ENCODE measurements at regions not wholly inside any gene's neighbourhood (a gene's known extent, or its start where the extent isn't known, plus 50 kb on each side); places are given as distances from the start of the nearest gene placed in this dataset.

DNA sequence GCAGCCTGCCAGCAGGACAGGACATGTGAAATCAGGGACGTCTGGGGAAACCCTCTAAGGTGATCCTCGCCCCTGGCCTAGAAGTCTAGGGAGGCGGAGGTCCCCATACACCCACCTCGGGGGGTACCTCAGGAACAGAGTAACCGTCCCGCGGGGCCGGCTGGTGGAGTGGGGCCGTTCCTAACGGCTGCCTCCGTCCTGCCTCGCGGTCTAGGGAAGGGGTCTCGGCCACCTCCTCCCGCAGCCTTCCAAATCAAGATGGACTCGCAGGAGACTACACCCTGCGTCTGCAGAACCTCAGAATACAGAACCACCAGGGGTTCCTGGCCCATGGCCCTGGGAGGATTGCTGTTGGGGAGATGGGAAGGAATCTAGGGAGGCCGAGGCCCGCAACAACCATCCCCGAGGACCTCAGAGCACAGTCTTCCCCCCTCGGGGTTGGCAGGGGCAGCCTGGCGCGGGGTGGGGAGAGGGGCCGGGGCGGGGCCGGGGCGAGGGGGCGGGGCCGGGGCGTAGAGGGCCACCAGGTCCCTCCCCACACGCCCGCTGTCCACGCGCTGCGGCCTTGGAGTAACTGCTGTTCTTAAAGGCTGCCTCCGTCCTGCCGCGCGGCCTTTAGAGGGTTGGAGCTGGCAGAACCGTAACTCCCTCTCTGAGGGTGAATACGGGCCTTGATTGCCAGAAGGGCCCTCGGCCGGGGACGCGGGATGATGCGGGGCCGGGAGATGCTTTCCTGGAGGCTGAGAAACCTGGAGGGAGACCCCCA, 89.0 kb upstream of the MLN start:
- ChIA-PET POLR2A (no interaction called here), CTCF (no interaction called here)
- Histone ChIP-seq H3K27me3 (ENCODE audit: control insufficient read depth, insufficient read depth, low read length) (peaks cover 31% of the 10 kb centered on the region), H3K9me3 (ENCODE audit: control insufficient read depth, insufficient read depth, low read length) (no peaks in the 10 kb centered on the region; the same call in 1 of the 2 replicates), H3K4me3 (ENCODE audit: low read depth, low read length) (no peak overlapping the region), H3K27ac (ENCODE audit: low read depth, low read length) (no peak overlapping the region)
- TF ChIP-seq, protein P1, sequence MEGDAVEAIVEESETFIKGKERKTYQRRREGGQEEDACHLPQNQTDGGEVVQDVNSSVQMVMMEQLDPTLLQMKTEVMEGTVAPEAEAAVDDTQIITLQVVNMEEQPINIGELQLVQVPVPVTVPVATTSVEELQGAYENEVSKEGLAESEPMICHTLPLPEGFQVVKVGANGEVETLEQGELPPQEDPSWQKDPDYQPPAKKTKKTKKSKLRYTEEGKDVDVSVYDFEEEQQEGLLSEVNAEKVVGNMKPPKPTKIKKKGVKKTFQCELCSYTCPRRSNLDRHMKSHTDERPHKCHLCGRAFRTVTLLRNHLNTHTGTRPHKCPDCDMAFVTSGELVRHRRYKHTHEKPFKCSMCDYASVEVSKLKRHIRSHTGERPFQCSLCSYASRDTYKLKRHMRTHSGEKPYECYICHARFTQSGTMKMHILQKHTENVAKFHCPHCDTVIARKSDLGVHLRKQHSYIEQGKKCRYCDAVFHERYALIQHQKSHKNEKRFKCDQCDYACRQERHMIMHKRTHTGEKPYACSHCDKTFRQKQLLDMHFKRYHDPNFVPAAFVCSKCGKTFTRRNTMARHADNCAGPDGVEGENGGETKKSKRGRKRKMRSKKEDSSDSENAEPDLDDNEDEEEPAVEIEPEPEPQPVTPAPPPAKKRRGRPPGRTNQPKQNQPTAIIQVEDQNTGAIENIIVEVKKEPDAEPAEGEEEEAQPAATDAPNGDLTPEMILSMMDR (IDR thresholded peaks at IDR 0.05; ENCODE audit: low read depth, low read length): no peak
- DNase-seq (ENCODE audit: low read depth, low spot score): no peak

DNA sequence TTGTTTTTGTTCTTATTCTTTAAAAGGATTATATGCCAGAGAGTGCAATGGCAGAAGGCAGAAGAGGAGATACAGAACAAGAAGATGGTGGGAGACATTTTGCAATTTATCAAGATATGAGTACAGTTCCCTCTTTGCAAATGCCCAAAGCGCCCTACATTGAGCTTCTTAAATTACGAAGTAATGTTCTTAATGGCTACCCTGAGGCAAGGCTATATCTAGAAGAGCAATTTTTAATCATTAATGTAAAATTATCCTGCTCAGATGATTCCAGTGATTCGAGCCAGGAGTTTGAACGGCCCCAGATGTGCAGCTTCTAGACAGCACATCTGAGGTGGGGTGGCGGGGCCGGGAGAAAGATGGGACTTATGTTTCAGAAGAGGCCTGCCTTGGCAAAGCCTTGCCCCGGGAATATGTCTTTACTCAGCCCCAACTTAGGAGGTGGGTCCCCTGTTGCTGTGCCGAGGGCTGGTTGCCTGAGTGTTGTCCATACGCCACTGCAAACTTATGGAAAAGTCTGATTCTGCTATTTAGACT, 84.9 kb upstream of the MLN start:
- H3K4me3 ChIP-seq (ENCODE audit: low read depth, low read length): no peak overlapping the region
- TF ChIP-seq, protein P1 (IDR thresholded peaks at IDR 0.05; ENCODE audit: low read depth, low read length): no peak
- no peak for DNase-seq (ENCODE audit: low read depth, low spot score)
- peaks cover 24% of the 10 kb centered on the region for H3K27me3 ChIP-seq (ENCODE audit: control insufficient read depth, insufficient read depth, low read length)
- H3K9me3 ChIP-seq (ENCODE audit: control insufficient read depth, insufficient read depth, low read length): no peaks in the 10 kb centered on the region; the same call in 1 of the 2 replicates
- ChIA-PET CTCF (no interaction called here), POLR2A (no interaction called here)
- no peak overlapping the region for H3K27ac ChIP-seq (ENCODE audit: low read depth, low read length)

DNA sequence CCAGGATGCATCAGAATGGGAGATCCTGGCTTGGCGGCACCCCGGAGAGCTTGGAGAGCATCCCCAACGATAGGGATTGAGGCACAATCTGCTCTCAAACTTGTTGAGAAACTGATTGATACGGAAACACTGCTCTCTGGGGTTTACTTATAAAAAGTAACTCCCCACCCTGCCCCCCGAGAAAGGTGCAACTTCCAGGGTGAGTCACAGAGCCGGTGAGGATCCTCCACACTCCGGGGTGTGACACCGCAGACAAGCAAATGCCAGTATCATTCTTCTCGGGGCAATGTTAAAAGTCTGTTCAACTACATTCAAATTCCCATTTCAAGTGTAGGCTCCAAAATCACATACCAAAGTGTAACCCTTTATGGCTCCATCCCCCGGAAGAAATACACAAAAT, 84.4 kb upstream of the MLN start:
- peaks cover 24% of the 10 kb centered on the region for H3K27me3 ChIP-seq (ENCODE audit: control insufficient read depth, insufficient read depth, low read length)
- TF ChIP-seq, protein P1 (IDR thresholded peaks at IDR 0.05; ENCODE audit: low read depth, low read length): no peak
- H3K9me3 ChIP-seq (ENCODE audit: control insufficient read depth, insufficient read depth, low read length): no peaks in the 10 kb centered on the region; the same call in 1 of the 2 replicates
- H3K27ac ChIP-seq (ENCODE audit: low read depth, low read length): no peak overlapping the region
- POLR2A ChIA-PET: no interaction called here
- CTCF ChIA-PET: no interaction called here
- no peak overlapping the region for H3K4me3 ChIP-seq (ENCODE audit: low read depth, low read length)
- DNase-seq (ENCODE audit: low read depth, low spot score): no peak

DNA sequence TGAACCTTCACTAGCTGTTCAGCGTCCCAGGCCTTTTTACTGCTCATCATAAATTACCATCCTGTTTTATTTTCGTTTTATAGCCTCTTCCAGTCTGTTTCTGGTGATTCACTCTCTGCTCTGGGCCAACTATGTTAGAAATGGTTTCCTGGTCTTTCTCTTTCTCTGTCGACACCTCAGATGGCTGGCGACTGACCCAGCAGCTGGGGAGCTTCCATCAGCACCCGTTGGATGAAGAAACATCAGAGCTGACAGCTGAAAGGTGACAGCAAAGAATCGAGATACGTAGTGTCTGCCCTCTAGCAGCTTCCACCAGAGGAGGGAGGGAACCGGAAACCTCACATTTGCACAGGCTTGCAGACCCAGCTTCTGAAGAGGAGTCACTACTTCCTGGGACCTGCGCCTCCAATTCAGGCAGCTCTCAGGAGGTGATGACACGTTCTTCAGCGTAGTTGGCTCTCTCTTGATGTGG, 82.9 kb upstream of the MLN start:
- Histone ChIP-seq H3K27ac (ENCODE audit: low read depth, low read length) (no peak overlapping the region), H3K4me3 (ENCODE audit: low read depth, low read length) (no peak overlapping the region), H3K27me3 (ENCODE audit: control insufficient read depth, insufficient read depth, low read length) (peaks cover 23% of the 10 kb centered on the region), H3K9me3 (ENCODE audit: control insufficient read depth, insufficient read depth, low read length) (no peaks in the 10 kb centered on the region)
- peak; percentile 16 for DNase-seq (ENCODE audit: low read depth, low spot score)
- TF ChIP-seq, protein P1 (IDR thresholded peaks at IDR 0.05; ENCODE audit: low read depth, low read length): no peak
- ChIA-PET POLR2A (no interaction called here), CTCF (interaction anchor here (0.6 kb wide), 1 partner anchor 175 kb away, joined by 3 read pairs; the partner anchor contains the start of gene UQCC2)
